Loucy (cell line): ENCODE measurements at regions not wholly inside any gene's neighbourhood (a gene's known extent, or its start where the extent isn't known, plus 50 kb on each side); places are given as distances from the start of the nearest gene placed in this dataset.

ENCODE experiments used
- H2AFZ ChIP-seq: fragments of 200-600 bp; sonication (generic); 2 replicates; pipeline ENCODE4 v1.6.0; 2016; ENCODE audit warnings: antibody characterized with exemption, mild to moderate bottlenecking, low read length, moderate library complexity
- H3F3A ChIP-seq: fragments of 200-600 bp; 2 replicates; pipeline ENCODE4 v1.6.0; 2016; ENCODE audit warnings: antibody characterized with exemption, low read depth, mild to moderate bottlenecking
- H3K27me3 ChIP-seq: fragments of 200-600 bp; sonication (generic); 2 replicates; pipeline ENCODE4 v1.6.1; 2014; ENCODE audit warnings: low read length, mild to moderate bottlenecking; ENCODE audit not compliant: insufficient read depth, poor library complexity, severe bottlenecking
- H3K36me3 ChIP-seq: fragments of 200-600 bp; sonication (generic); 2 replicates; pipeline ENCODE4 v1.6.1; 2016; ENCODE audit warnings: low read length; ENCODE audit not compliant: insufficient read depth
- H3K4me1 ChIP-seq: fragments of 200-600 bp; sonication (generic); 2 replicates; pipeline ENCODE4 v1.5.1; 2014; ENCODE audit warnings: low read length, mild to moderate bottlenecking; ENCODE audit not compliant: insufficient read depth, poor library complexity, severe bottlenecking
- H3K4me2 ChIP-seq: fragments of 200-600 bp; sonication (generic); 2 replicates; pipeline ENCODE4 v1.6.0; 2014; ENCODE audit warnings: antibody characterized with exemption, low read length, low read depth, mild to moderate bottlenecking; ENCODE audit not compliant: poor library complexity, severe bottlenecking
- H3K4me3 ChIP-seq: fragments of 200-600 bp; sonication (generic); 2 replicates; pipeline ENCODE4 v1.5.1; 2014; ENCODE audit warnings: low read length, mild to moderate bottlenecking, mixed read lengths; ENCODE audit not compliant: poor library complexity, severe bottlenecking
- H3K79me2 ChIP-seq: fragments of 200-600 bp; sonication (generic); 2 replicates; pipeline ENCODE4 v1.6.1; 2014; ENCODE audit warnings: low read length; ENCODE audit not compliant: insufficient read depth
- H3K9ac ChIP-seq: fragments of 200-600 bp; sonication (generic); 2 replicates; pipeline ENCODE4 v1.6.0; 2014; ENCODE audit warnings: mild to moderate bottlenecking, low read depth, low read length, moderate library complexity; ENCODE audit not compliant: poor library complexity, severe bottlenecking
- H3K9me2 ChIP-seq: fragments of 200-600 bp; sonication (generic); replicated peaks from 2 replicates; pipeline ENCODE4 v1.6.1; 2016; ENCODE audit warnings: low read depth, low read length, mixed read lengths
- H3K9me3 ChIP-seq: fragments of 200-600 bp; sonication (generic); 2 replicates; pipeline ENCODE4 v1.6.1; 2014; ENCODE audit warnings: mild to moderate bottlenecking, antibody characterized with exemption, low read length, low read depth; ENCODE audit not compliant: insufficient read depth
- H4K20me1 ChIP-seq: fragments of 200-600 bp; sonication (generic); 2 replicates; pipeline ENCODE4 v1.6.0; 2014; ENCODE audit warnings: antibody characterized with exemption, low read length, mild to moderate bottlenecking; ENCODE audit not compliant: insufficient read depth, poor library complexity, severe bottlenecking
- EZH2phosphoT487 ChIP-seq: fragments of 200-600 bp; IDR thresholded peaks from 2 replicates; pipeline ENCODE4 v1.6.1; 2018; ENCODE audit warnings: antibody characterized with exemption, mild to moderate bottlenecking, moderate library complexity, borderline replicate concordance
- TF ChIP-seq, protein P1 (sequence below): fragments of 200-600 bp; sonication (generic); conservative IDR thresholded peaks from 2 replicates; pipeline ENCODE4 v1.5.1; 2014; ENCODE audit warnings: mild to moderate bottlenecking, antibody characterized with exemption, low read length

DNA sequence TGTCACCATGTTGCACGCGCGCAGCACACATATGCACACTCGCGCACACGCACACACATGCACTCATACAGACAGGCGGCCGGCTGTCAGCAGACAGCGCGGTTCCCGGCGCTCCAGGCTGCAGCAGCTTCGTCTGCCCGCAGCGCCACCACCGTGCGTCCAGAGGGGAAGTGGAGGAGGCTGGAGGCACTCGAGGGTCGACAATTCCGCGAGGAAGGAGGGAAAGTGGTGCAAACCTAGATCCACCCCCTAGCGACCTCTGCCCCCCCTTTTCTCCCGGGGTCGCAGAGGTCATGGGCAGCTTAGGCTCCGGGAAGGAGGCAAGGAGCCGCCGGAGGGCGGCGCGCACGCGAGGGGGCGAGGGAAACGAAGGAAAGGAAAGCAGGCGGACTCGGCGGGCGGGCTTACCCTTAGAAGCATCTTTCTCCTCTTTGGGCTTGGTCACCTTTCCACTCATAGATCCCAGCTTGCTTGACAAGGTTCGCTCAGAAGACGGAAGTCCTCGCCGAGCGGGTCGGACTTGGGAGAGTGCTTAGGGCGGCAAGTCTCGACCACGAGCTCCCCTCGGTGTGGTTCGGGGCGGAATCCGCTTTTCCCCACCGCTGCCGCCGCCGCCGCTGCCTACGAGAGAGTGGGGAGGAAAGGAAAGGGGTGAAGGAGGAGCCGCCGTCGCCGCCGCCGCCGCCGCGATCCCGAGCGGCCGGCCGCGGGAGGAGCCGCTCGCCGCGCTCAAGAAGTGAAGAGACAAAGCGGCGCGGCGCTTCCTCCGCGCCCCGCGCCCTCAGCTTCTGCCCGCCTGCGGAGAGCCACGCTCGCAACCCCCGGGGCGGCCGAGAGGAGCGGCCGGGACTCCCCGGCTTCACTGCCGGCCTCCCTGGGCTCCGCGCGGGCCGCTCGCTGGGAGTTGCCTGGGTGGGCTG, 326.6 kb upstream of the F9 start:
- H3K79me2 ChIP-seq: no peaks in the 10 kb centered on the region
- TF ChIP-seq, protein P1, sequence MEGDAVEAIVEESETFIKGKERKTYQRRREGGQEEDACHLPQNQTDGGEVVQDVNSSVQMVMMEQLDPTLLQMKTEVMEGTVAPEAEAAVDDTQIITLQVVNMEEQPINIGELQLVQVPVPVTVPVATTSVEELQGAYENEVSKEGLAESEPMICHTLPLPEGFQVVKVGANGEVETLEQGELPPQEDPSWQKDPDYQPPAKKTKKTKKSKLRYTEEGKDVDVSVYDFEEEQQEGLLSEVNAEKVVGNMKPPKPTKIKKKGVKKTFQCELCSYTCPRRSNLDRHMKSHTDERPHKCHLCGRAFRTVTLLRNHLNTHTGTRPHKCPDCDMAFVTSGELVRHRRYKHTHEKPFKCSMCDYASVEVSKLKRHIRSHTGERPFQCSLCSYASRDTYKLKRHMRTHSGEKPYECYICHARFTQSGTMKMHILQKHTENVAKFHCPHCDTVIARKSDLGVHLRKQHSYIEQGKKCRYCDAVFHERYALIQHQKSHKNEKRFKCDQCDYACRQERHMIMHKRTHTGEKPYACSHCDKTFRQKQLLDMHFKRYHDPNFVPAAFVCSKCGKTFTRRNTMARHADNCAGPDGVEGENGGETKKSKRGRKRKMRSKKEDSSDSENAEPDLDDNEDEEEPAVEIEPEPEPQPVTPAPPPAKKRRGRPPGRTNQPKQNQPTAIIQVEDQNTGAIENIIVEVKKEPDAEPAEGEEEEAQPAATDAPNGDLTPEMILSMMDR: no peak
- no peak for TF ChIP-seq EZH2phosphoT487

DNA sequence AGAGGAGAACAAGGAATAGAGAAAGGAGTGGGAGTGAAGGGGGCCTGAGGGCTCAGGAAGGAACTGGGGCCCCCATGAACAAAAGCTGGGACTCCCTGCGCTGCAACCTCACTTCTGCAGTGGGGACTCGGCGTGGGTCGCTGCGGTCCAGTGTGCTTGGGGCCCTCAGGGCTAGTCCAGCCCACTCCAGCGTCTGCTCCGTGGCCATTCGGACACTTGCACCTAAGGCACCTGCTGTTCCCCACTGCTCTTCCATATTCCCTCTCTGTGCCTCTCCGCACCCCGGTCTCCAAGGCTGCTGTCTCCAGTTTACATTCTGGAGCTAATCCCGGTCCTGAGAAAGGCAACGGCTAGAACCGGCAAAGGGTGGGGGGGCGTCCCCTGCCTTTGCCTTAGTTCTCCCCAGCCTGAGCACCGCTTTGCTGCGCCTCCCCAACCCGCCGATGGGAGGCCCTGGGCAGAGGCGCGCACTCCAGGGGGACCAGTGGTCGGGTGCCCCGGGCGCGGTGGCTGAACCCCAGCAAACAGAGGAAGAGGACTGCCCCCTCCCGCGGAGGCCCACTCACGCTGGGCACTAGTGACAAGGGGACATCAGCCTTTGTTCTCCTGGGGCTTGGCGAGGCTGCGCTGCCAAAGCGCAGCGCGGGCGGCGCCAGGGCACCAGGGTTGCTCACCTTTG, 327.7 kb upstream of the F9 start:
- no peak overlapping the region for H2AFZ ChIP-seq
- no peak overlapping the region for H3K4me3 ChIP-seq

More for the DNA sequence above, 326.6 kb upstream of the F9 start:
- no peak overlapping the region for H3K4me2 ChIP-seq
- H3K4me1 ChIP-seq: no peaks in the 10 kb centered on the region
- no peaks in the 10 kb centered on the region for H4K20me1 ChIP-seq
- H3K9me2 ChIP-seq: no peaks in the 10 kb centered on the region
- no peaks in the 10 kb centered on the region for H3K27me3 ChIP-seq
- no peaks in the 10 kb centered on the region for H3F3A ChIP-seq
- no peak overlapping the region for H3K9ac ChIP-seq
- no peak overlapping the region for H2AFZ ChIP-seq
- no peaks in the 10 kb centered on the region for H3K36me3 ChIP-seq
- no peaks in the 10 kb centered on the region for H3K9me3 ChIP-seq
- no peak overlapping the region for H3K4me3 ChIP-seq

DNA sequence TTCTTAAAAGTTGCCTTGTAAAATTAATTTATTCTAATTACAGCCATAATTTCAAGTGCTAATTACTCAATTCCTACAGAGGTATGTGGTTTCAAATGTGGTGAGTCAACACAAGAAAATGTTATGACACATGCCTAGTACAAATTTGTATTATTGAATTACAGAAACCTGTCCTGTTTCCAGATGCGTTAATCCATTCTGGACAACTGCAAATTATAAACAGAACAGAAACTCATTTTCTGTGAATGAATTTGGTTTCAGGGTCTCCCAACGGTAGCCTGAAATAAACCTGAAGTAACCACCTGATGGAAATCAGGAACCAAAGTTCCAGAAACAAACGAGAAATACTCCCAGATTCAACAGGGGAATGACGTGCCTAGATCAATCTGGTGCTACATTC, 328.6 kb upstream of the F9 start:
- H4K20me1 ChIP-seq: no peaks in the 10 kb centered on the region
- no peaks in the 10 kb centered on the region for H3K9me3 ChIP-seq
- no peaks in the 10 kb centered on the region for H3K27me3 ChIP-seq
- H3K4me2 ChIP-seq: no peak overlapping the region
- no peaks in the 10 kb centered on the region for H3K79me2 ChIP-seq
- no peaks in the 10 kb centered on the region for H3K4me1 ChIP-seq
- no peak overlapping the region for H3K9ac ChIP-seq
- no peaks in the 10 kb centered on the region for H3K36me3 ChIP-seq
- no peaks in the 10 kb centered on the region for H3K9me2 ChIP-seq
- no peak overlapping the region for H3K4me3 ChIP-seq
- TF ChIP-seq, protein P1: no peak
- TF ChIP-seq EZH2phosphoT487: no peak
- H3F3A ChIP-seq: no peaks in the 10 kb centered on the region
- H2AFZ ChIP-seq: no peak overlapping the region

More for the DNA sequence above, 327.7 kb upstream of the F9 start:
- H3K9me3 ChIP-seq: no peaks in the 10 kb centered on the region
- no peak overlapping the region for H3K4me2 ChIP-seq
- TF ChIP-seq EZH2phosphoT487: no peak
- TF ChIP-seq, protein P1: no peak
- no peak overlapping the region for H3K9ac ChIP-seq
- H3F3A ChIP-seq: no peaks in the 10 kb centered on the region
- H3K27me3 ChIP-seq: no peaks in the 10 kb centered on the region
- H3K36me3 ChIP-seq: no peaks in the 10 kb centered on the region
- H3K9me2 ChIP-seq: no peaks in the 10 kb centered on the region
- H4K20me1 ChIP-seq: no peaks in the 10 kb centered on the region
- H3K79me2 ChIP-seq: no peaks in the 10 kb centered on the region
- no peaks in the 10 kb centered on the region for H3K4me1 ChIP-seq
